ENCODE measurements at regions not wholly inside any gene's neighbourhood (a gene's known extent, or its start where the extent isn't known, plus 50 kb on each side); places are given as distances from the start of the nearest gene placed in this dataset.

DNA sequence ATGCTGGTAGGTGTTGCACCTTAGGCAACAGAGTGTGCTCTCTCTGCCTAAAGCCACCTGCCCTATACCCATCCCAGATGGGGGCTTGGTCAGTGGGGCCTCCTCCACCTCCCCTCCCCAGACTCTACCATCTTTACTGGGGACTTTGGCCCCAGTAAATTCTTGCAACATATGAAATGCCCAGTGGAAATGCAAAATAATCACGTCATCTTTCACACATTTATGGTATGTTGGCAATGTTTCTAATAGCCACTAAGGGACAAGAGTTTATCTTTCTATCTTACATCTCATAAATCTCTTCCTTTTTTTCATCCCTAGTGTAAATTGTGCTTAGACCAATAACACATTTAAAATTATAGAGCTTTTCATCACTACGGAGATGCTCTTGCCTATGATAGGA, 103.0 kb upstream of the MAML3 start:
- TF ChIP-seq, protein P1, sequence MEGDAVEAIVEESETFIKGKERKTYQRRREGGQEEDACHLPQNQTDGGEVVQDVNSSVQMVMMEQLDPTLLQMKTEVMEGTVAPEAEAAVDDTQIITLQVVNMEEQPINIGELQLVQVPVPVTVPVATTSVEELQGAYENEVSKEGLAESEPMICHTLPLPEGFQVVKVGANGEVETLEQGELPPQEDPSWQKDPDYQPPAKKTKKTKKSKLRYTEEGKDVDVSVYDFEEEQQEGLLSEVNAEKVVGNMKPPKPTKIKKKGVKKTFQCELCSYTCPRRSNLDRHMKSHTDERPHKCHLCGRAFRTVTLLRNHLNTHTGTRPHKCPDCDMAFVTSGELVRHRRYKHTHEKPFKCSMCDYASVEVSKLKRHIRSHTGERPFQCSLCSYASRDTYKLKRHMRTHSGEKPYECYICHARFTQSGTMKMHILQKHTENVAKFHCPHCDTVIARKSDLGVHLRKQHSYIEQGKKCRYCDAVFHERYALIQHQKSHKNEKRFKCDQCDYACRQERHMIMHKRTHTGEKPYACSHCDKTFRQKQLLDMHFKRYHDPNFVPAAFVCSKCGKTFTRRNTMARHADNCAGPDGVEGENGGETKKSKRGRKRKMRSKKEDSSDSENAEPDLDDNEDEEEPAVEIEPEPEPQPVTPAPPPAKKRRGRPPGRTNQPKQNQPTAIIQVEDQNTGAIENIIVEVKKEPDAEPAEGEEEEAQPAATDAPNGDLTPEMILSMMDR (IDR thresholded peaks at IDR 0.05) = no peak
- TF ChIP-seq POLR2AphosphoS5 (IDR thresholded peaks at IDR 0.05) = no peak
